Thyroid gland (tissue), 4 donors: ENCODE measurements at regions not wholly inside any gene's neighbourhood (a gene's known extent, or its start where the extent isn't known, plus 50 kb on each side); places are given as distances from the start of the nearest gene placed in this dataset.

Experiments
- CTCF ChIP-seq, 6 experiments: fragments of 200-600 bp in 3 of 6; fragments of 450-650 bp in 3 of 6; sonication (generic) in 3 of 6; IDR thresholded peaks; one replicate each; pipeline ENCODE4 v1.5.1; 2016 to 2019; ENCODE audit warnings: antibody characterized with exemption in 6 of 6, mild to moderate bottlenecking in 2 of 6, inconsistent platforms in 1 of 6, moderate library complexity in 1 of 6
- POLR2A ChIP-seq, 2 donors: fragments of 450-650 bp; IDR thresholded peaks; one replicate each; pipeline ENCODE4 v1.6.1; 2017; ENCODE audit warnings: antibody characterized with exemption in 2 of 2, mild to moderate bottlenecking in 2 of 2, moderate library complexity in 1 of 2

GRCh38 chr3:59854-60253 lies 136.7 kb upstream of the CHL1 start:
- TF ChIP-seq CTCF (IDR thresholded peaks at IDR 0.05) (no peak), POLR2A (IDR thresholded peaks at IDR 0.05) (no peak)
